K562 (cell line): ENCODE measurements at regions not wholly inside any gene's neighbourhood (a gene's known extent, or its start where the extent isn't known, plus 50 kb on each side); places are given as distances from the start of the nearest gene placed in this dataset.

Experiments
- ATAC-seq: fragments of 200-7000 bp; cut with Tn5 transposase; 3 replicates; pipeline ENCODE4 v1.9.1; 2020; ENCODE audit warnings: moderate library complexity
- BruUV-seq: library from RNA; stranded (reverse); fragments of 400-500 nt; replicated peaks from 2 replicates; lab custom pipeline; 2021; lab: Mats Ljungman, UMichigan
- CTCF ChIA-PET: fragments of 300-600 bp; formaldehyde crosslinking; extraction: SDS; loops from one replicate; lab custom pipeline; 2021; ENCODE audit warnings: low intra/inter-chr PET ratio; lab: Yijun Ruan, JAX
- POLR2A ChIA-PET: fragments of 300-600, 350-650 bp; sonication (Branson Sonifier 250); formaldehyde crosslinking; extraction: SDS; loops from one replicate; lab custom pipeline; 2021; ENCODE audit warnings: antibody characterized with exemption, inconsistent platforms; lab: Yijun Ruan, JAX
- DNase-seq, 4 experiments: peaks; one replicate each; pipeline versions ENCODE4 v3.0.0 to v3.0.0-alpha.2; 2011 to 2018; ENCODE audit warnings: low spot score in 3 of 4, mixed read lengths in 3 of 4; ENCODE audit errors: extremely low read depth in 1 of 4
- FAIRE-seq: peaks from 2 replicates; lab custom pipeline; 2011; peaks lifted over from hg19 to GRCh38; lab: Jason Lieb, UNC
- H2AFZ ChIP-seq: 2 replicates; pipeline ENCODE4 v1.6.0; 2011; ENCODE audit warnings: low read depth, low read length, control low read depth, inconsistent platforms
- H3K27ac ChIP-seq: fragments of 200-600 bp; 3 replicates; pipeline ENCODE4 v1.8.0; 2011; ENCODE audit warnings: low read depth, mild to moderate bottlenecking, control low read depth, inconsistent platforms, low read length, moderate library complexity, mixed read lengths; ENCODE audit errors: extremely low read depth
- H3K27me3 ChIP-seq, 2 experiments: fragments of 300-600 bp in 1 of 2; 2 replicates in 1 of 2; 3 replicates in 1 of 2; pipeline versions ENCODE4 v1.6.0 to v1.8.0; 2011; ENCODE audit warnings: inconsistent platforms in 2 of 2, low read length in 2 of 2, mild to moderate bottlenecking in 1 of 2, mixed read lengths in 1 of 2, moderate library complexity in 1 of 2; ENCODE audit not compliant: control insufficient read depth in 2 of 2, insufficient read depth in 2 of 2
- H3K36me3 ChIP-seq: fragments of 300-600 bp; 3 replicates; pipeline ENCODE4 v1.8.0; 2011; ENCODE audit warnings: mild to moderate bottlenecking, low read length, inconsistent platforms; ENCODE audit not compliant: control insufficient read depth, insufficient read depth
- H3K4me1 ChIP-seq, 2 experiments: fragments of 200-600 bp in 1 of 2; replicated peaks in 1 of 2; 2 replicates in 1 of 2; 3 replicates in 1 of 2; pipeline versions ENCODE4 v1.5.1 to v1.8.0; 2011; ENCODE audit warnings: inconsistent platforms in 2 of 2, low read length in 2 of 2, mild to moderate bottlenecking in 1 of 2, mixed read lengths in 1 of 2, moderate library complexity in 1 of 2; ENCODE audit not compliant: control insufficient read depth in 2 of 2, insufficient read depth in 2 of 2
- H3K4me2 ChIP-seq: 2 replicates; pipeline ENCODE4 v1.6.1; 2011; ENCODE audit warnings: low read length, control low read depth, inconsistent platforms, mixed read lengths; ENCODE audit not compliant: insufficient read depth
- H3K4me3 ChIP-seq: fragments of 200-600 bp; sonication (generic), shearing (Covaris generic); 2 replicates; pipeline ENCODE4 v1.5.1; 2016; ENCODE audit warnings: control low read depth, inconsistent platforms
- H3K79me2 ChIP-seq: fragments of 200-600 bp; 3 replicates; pipeline ENCODE4 v1.8.0; 2011; ENCODE audit warnings: low read length, inconsistent platforms; ENCODE audit not compliant: control insufficient read depth, insufficient read depth
- H3K9ac ChIP-seq, 2 experiments: 2 replicates each; pipeline versions ENCODE4 v1.6.0 to v1.6.1; 2011; ENCODE audit warnings: low read depth in 2 of 2, low read length in 2 of 2, control low read depth in 1 of 2, inconsistent platforms in 1 of 2, mild to moderate bottlenecking in 1 of 2, mixed read lengths in 1 of 2; ENCODE audit not compliant: insufficient read depth in 1 of 2
- H3K9me1 ChIP-seq: one replicate; pipeline ENCODE4 v1.6.0; 2011; ENCODE audit warnings: inconsistent platforms, mild to moderate bottlenecking, low read length, moderate library complexity; ENCODE audit not compliant: control insufficient read depth, insufficient read depth
- H3K9me3 ChIP-seq: replicated peaks from 2 replicates; pipeline ENCODE4 v1.5.1; 2011; ENCODE audit warnings: low read depth, low read length, inconsistent platforms; ENCODE audit not compliant: control insufficient read depth, insufficient read depth
- H4K20me1 ChIP-seq: replicated peaks from 2 replicates; pipeline ENCODE4 v1.6.1; 2011; ENCODE audit warnings: low read length, inconsistent platforms, mixed read lengths; ENCODE audit not compliant: control insufficient read depth, insufficient read depth
- BMI1 ChIP-seq: fragments of 150-350 bp; IDR thresholded peaks from 2 replicates; pipeline ENCODE4 v1.6.1; 2014; ENCODE audit warnings: low read length
- CEBPG ChIP-seq, 3 experiments: fragments of 200-800 bp in 1 of 3; sonication (Bioruptor generic) in 1 of 3; sonication (generic) in 1 of 3; formaldehyde crosslinking in 1 of 3; IDR thresholded peaks in 2 of 3; conservative IDR thresholded peaks in 1 of 3; 2 replicates each; pipeline versions ENCODE4 v1.6.1 to v1.8.0; 2016 to 2022; ENCODE audit warnings: missing compliant biosample characterization in 2 of 3, missing genetic modification characterization in 2 of 3, mild to moderate bottlenecking in 1 of 3, missing genetic modification reagents in 1 of 3
- FOXJ2 ChIP-seq: fragments of 200-800 bp; sonication (Bioruptor generic); IDR thresholded peaks from 2 replicates; pipeline ENCODE4 v1.6.1; 2016; ENCODE audit warnings: missing genetic modification characterization, missing compliant biosample characterization
- HMG20A ChIP-seq: fragments of 450-650 bp; formaldehyde crosslinking; conservative IDR thresholded peaks from 2 replicates; pipeline ENCODE4 v1.4.0; 2020; ENCODE audit warnings: mild to moderate bottlenecking, mixed read lengths
- PHB2 ChIP-seq: fragments of 450-650 bp; IDR thresholded peaks from 2 replicates; pipeline ENCODE4 v1.6.1; 2017; ENCODE audit warnings: low read depth
- RFX5 ChIP-seq: IDR thresholded peaks from 2 replicates; pipeline ENCODE4 v1.6.1; 2011; ENCODE audit warnings: low read depth, mild to moderate bottlenecking, improper control_type of control experiment, low read length
- SMAD4 ChIP-seq: fragments of 250-450 bp; sonication (Bioruptor Pico); conservative IDR thresholded peaks from 2 replicates; pipeline ENCODE4 v1.8.0; 2021; ENCODE audit warnings: inconsistent platforms, mild to moderate bottlenecking, moderate library complexity
- SNIP1 ChIP-seq: fragments of 450-650 bp; IDR thresholded peaks from 2 replicates; pipeline ENCODE4 v1.7.1; 2017; ENCODE audit warnings: low read depth, mild to moderate bottlenecking
- THRAP3 ChIP-seq: fragments of 450-650 bp; IDR thresholded peaks from 2 replicates; pipeline ENCODE4 v1.6.1; 2016; ENCODE audit warnings: mild to moderate bottlenecking, inconsistent platforms, borderline replicate concordance
- ZNF197 ChIP-seq: fragments of 200-800 bp; sonication (Bioruptor generic); IDR thresholded peaks from 2 replicates; pipeline ENCODE4 v1.6.1; 2016; ENCODE audit warnings: low read depth, missing genetic modification characterization, missing compliant biosample characterization
- WGBS: fragments of 100-300 bp; shearing (Covaris generic); methylation state at CpG from one replicate; pipeline ENCODE4 v1.1.6; 2016; ENCODE audit warnings: low coverage, mixed read lengths; ENCODE audit not compliant: insufficient coverage; ENCODE audit errors: missing lambda C conversion rate; 5-methylcytosine and 5-hydroxymethylcytosine counted together
- in situ Hi-C: fragments of 300-500 bp; cut with MboI; formaldehyde crosslinking; loops from 4 replicates; pipeline ENCODE4 v1.15.0; 2018; ENCODE audit warnings: inconsistent platforms, mixed read lengths
- intact Hi-C: fragments of 100-400 bp; cut with micrococcal nuclease; formaldehyde crosslinking; loops from 2 replicates; pipeline ENCODE4 v1.14.2; 2022

DNA sequence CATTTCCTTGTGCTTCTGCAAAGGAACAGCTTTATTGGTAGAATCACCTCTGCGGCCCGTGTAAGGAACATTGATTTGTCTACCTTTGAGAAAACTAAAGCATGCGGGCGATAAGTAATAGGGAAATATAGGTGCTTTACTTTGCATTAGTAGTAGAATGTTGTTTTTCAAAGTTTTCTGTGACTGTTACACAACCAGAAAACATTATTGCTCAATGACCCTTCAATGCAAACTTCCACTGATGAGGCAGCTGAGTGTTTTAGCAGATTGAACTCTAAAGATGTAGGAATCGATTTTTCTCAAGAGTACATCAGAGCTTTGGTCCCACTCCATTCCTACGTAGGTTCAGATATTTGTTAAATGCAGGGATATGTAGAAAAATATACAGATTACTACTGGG lies 427.8 kb downstream of the DNAJB9 start:
- no peaks in the 10 kb centered on the region for H3K4me1 ChIP-seq
- H3K4me3 ChIP-seq: no peak overlapping the region
- H4K20me1 ChIP-seq: no peaks in the 10 kb centered on the region
- no peak for DNase-seq
- H3K27ac ChIP-seq: no peak overlapping the region
- 0% methylated on average over 6 of the region's 6 CpGs for WGBS
- no peak for FAIRE-seq
- intact Hi-C loops (no loop called here), in situ Hi-C loops (no loop called here)
- no peak for ATAC-seq
- no peaks in the 10 kb centered on the region for H3K9me3 ChIP-seq
- TF ChIP-seq CEBPG (CRISPR knock-in tag; IDR thresholded peaks at IDR 0.05) (no peak), CEBPG (tag; conservative IDR thresholded peaks at IDR 0.05 in 1 of 2, IDR thresholded peaks at IDR 0.05 in 1 of 2) (peak in 1 of 2 experiments; percentile 71; a peak in 2 of 4 replicates), RFX5 (no peak), PHB2 (no peak), HMG20A (no peak), ZNF197 (CRISPR knock-in tag) (no peak), BMI1 (no peak), SNIP1 (no peak)
- no peak overlapping the region for H2AFZ ChIP-seq
- no TSS peak for BruUV-seq
- no peaks in the 10 kb centered on the region for H3K27me3 ChIP-seq
- H3K4me2 ChIP-seq: no peak overlapping the region
- no peaks in the 10 kb centered on the region for H3K36me3 ChIP-seq
- H3K9me1 ChIP-seq: no peaks in the 10 kb centered on the region
- ChIA-PET CTCF (no interaction called here), POLR2A (no interaction called here)
- H3K79me2 ChIP-seq: no peaks in the 10 kb centered on the region
- no peak overlapping the region for H3K9ac ChIP-seq

DNA sequence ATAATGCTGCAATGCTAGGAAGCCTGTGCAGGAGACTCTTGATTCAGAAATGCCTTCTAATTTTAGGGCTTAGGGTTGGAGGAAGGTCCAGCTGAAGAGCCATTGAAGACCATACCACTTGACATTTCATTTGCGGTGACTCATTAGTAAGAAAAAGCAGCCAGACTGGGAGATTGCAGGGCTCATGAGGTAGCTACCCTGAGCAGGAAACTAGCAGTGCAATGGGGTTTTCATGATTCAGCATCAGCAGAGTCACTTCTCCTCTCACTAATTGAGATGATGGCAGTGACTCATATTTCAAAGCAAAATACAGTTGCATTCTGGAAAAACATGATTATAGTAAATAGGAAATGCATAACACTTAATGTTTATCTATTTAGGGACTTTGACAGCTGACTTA lies 434.1 kb downstream of the DNAJB9 start:
- WGBS: 0% methylated on average over 1 of the region's 1 CpG
- H3K4me1 ChIP-seq: no peaks in the 10 kb centered on the region
- TF ChIP-seq SMAD4 (no peak), FOXJ2 (tag) (no peak), THRAP3 (no peak)
- no peaks in the 10 kb centered on the region for H3K27me3 ChIP-seq
- H3K9me1 ChIP-seq: no peaks in the 10 kb centered on the region
- H3K4me3 ChIP-seq: no peak overlapping the region
- ChIA-PET POLR2A (no interaction called here), CTCF (no interaction called here)
- BruUV-seq: no TSS peak
- H3K36me3 ChIP-seq: no peaks in the 10 kb centered on the region
- no peak for FAIRE-seq
- in situ Hi-C loops (no loop called here), intact Hi-C loops (no loop called here)
- H3K79me2 ChIP-seq: no peaks in the 10 kb centered on the region
- no peak for ATAC-seq
- H3K9me3 ChIP-seq: no peaks in the 10 kb centered on the region
- no peak for DNase-seq
- H2AFZ ChIP-seq: no peak overlapping the region
- H4K20me1 ChIP-seq: no peaks in the 10 kb centered on the region
- H3K9ac ChIP-seq: no peak overlapping the region
- H3K27ac ChIP-seq: no peak overlapping the region
- no peak overlapping the region for H3K4me2 ChIP-seq
